Esophagus squamous epithelium (tissue), 4 donors: ENCODE measurements at regions not wholly inside any gene's neighbourhood (a gene's known extent, or its start where the extent isn't known, plus 50 kb on each side); places are given as distances from the start of the nearest gene placed in this dataset.

ENCODE experiments used
- CTCF ChIP-seq, 6 experiments: fragments of 450-650 bp in 4 of 6; fragments of 200-600 bp in 2 of 6; sonication (generic) in 2 of 6; IDR thresholded peaks; one replicate each; pipeline ENCODE4 v1.5.1; 2016 to 2019; ENCODE audit warnings: antibody characterized with exemption in 6 of 6, mild to moderate bottlenecking in 4 of 6, moderate library complexity in 4 of 6
- POLR2A ChIP-seq, 4 donors: fragments of 450-650 bp; IDR thresholded peaks; one replicate each; pipeline ENCODE4 v1.6.1; 2017; ENCODE audit warnings: antibody characterized with exemption in 4 of 4, mild to moderate bottlenecking in 4 of 4, moderate library complexity in 3 of 4

DNA sequence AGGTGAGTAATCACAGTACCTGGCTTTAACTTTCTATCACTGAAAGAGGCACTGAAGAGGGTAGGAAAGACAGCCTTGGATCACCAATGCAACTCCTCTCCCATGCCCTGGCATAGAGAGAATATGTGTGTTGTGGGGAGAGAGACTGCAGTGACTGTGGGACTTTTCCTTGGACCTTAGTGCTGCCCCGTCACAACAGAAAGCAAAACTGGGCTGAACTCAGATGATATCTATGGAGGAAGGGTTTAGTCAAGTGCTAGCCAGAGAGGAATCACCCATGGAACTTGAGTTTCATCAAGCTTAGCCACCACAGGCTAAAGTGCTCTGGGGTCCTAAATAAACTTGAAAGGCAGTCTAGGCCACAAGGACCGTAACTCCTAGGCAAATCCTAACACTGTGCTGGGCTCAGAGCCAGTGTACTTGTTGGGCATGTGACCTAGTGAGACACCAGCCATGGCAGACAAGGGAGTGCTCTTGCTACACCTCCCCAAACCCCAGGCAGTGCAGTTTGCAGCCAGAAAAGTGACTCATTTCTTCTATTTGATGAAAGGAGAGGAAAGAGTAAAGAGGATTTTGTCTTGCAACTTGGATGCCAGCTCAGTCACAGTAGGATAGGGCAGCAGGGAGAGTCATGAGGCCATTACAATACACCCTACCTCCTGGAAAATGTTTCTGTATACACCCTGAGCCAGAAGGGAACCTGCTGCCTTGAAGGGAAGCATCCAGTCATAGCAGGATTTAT lies 105.8 kb upstream of the SPOPL start:
- TF ChIP-seq CTCF (IDR thresholded peaks at IDR 0.05) (no peak), POLR2A (IDR thresholded peaks at IDR 0.05) (no peak)
